Body of pancreas (tissue), 4 donors: ENCODE measurements at regions not wholly inside any gene's neighbourhood (a gene's known extent, or its start where the extent isn't known, plus 50 kb on each side); places are given as distances from the start of the nearest gene placed in this dataset.

Experiments used
- ATAC-seq: fragments of 150-250 bp; one replicate; pipeline ENCODE4 v1.9.1; 2016
- DNase-seq, 4 donors: peaks; one replicate each; pipeline ENCODE4 v3.0.0-alpha.2; 2019
- H3K27ac ChIP-seq, 4 donors: fragments of 200-600 bp; sonication (generic); 1 replicate in 3 of 4; 2 replicates in 1 of 4; pipeline versions ENCODE4 v1.5.1 to v1.6.1; 2016 to 2019; ENCODE audit warnings: mild to moderate bottlenecking in 1 of 4, mixed read lengths in 1 of 4, moderate library complexity in 1 of 4
- H3K27me3 ChIP-seq, 2 donors: fragments of 200-600 bp; sonication (generic); one replicate each; pipeline ENCODE4 v1.6.0; 2016; ENCODE audit warnings: mild to moderate bottlenecking in 1 of 2
- H3K36me3 ChIP-seq, 2 donors: fragments of 200-600 bp; sonication (generic); replicated peaks in 1 of 2; 2 replicates each; pipeline ENCODE4 v1.5.1; 2016; ENCODE audit warnings: low read depth in 2 of 2; ENCODE audit not compliant: insufficient read depth in 1 of 2
- H3K4me1 ChIP-seq: fragments of 200-600 bp; sonication (generic); one replicate; pipeline ENCODE4 v1.6.0; 2016
- H3K4me3 ChIP-seq, 2 donors: fragments of 200-600 bp; sonication (generic); 1 replicate in 1 of 2; 2 replicates in 1 of 2; pipeline ENCODE4 v1.5.1; 2016 to 2019
- H3K9me3 ChIP-seq, 3 donors: fragments of 200-600 bp; sonication (generic); 1 replicate in 2 of 3; 2 replicates in 1 of 3; pipeline ENCODE4 v1.5.1; 2016
- POLR2A ChIP-seq, 3 donors: fragments of 450-650 bp; IDR thresholded peaks; one replicate each; pipeline ENCODE4 v1.6.1; 2016; ENCODE audit warnings: antibody characterized with exemption in 3 of 3, mild to moderate bottlenecking in 2 of 3
- WGBS, 2 donors: methylation state at CpG; one replicate each; pipeline ENCODE4 v1.1.5; 2017; 5-methylcytosine and 5-hydroxymethylcytosine counted together
- intact Hi-C: fragments of 100-400 bp; cut with DNase I; formaldehyde crosslinking; loops from one replicate; pipeline ENCODE4 v1.15.1; 2023
- TF ChIP-seq, protein P1 (sequence below), 7 experiments: fragments of 450-650 bp in 4 of 7; fragments of 200-600 bp in 3 of 7; sonication (generic) in 3 of 7; IDR thresholded peaks; one replicate each; pipeline ENCODE4 v1.5.1; 2016 to 2019; ENCODE audit warnings: antibody characterized with exemption in 7 of 7

DNA sequence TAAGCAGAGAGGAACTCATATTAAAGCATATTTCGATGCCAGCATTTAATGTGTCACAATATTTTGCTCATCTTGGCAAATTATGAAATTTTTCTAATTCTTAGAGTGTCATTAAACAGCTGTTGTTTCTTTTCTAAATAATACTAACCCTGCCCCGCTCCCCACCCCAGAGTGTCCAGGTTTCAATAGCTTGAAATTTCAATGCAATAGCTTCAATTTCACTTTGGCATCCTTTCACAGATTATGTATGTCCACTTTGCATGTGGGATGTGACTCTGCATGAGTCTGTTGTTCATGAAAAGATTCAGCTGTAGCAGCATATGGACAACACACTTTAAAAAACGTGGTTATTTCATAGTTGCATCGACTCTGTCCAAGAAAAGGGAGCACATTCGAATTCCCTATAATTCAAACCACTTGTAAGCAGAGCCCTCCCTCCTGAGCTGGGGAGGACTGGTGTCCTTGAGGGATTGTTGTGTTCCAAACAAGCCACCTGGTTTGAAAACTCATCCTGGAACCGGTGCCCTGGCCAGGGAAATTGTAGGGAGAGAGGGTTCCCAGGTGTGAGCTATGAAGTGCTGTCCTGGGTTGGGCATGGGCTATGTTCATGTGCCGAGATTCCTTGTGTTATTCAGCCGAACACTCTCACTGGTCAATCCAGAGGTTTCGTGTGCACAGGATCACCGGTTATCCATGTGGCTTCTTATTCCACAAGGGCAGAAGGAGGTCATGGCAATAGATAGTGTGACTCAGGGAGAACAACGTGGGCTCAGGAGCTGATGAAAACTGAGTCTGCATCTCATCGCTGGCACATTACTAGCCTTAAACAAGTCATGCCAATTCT, 64.6 kb upstream of the CREB5 start:
- DNase-seq (peak in 1 of 4 donors; percentile 9), ATAC-seq (no peak)
- Histone ChIP-seq H3K4me3 (no peak overlapping the region), H3K27me3 (no peaks in the 10 kb centered on the region), H3K36me3 (no peaks in the 10 kb centered on the region), H3K4me1 (no peaks in the 10 kb centered on the region), H3K27ac (no peak overlapping the region), H3K9me3 (no peaks in the 10 kb centered on the region)
- 67 to 69% methylated on average over 8 to 12 of the region's 12 CpGs for WGBS, 2 donors
- TF ChIP-seq POLR2A (IDR thresholded peaks at IDR 0.05): no peak
- TF ChIP-seq, protein P1, sequence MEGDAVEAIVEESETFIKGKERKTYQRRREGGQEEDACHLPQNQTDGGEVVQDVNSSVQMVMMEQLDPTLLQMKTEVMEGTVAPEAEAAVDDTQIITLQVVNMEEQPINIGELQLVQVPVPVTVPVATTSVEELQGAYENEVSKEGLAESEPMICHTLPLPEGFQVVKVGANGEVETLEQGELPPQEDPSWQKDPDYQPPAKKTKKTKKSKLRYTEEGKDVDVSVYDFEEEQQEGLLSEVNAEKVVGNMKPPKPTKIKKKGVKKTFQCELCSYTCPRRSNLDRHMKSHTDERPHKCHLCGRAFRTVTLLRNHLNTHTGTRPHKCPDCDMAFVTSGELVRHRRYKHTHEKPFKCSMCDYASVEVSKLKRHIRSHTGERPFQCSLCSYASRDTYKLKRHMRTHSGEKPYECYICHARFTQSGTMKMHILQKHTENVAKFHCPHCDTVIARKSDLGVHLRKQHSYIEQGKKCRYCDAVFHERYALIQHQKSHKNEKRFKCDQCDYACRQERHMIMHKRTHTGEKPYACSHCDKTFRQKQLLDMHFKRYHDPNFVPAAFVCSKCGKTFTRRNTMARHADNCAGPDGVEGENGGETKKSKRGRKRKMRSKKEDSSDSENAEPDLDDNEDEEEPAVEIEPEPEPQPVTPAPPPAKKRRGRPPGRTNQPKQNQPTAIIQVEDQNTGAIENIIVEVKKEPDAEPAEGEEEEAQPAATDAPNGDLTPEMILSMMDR (IDR thresholded peaks at IDR 0.05): no peak
- intact Hi-C loops: no loop called here

DNA sequence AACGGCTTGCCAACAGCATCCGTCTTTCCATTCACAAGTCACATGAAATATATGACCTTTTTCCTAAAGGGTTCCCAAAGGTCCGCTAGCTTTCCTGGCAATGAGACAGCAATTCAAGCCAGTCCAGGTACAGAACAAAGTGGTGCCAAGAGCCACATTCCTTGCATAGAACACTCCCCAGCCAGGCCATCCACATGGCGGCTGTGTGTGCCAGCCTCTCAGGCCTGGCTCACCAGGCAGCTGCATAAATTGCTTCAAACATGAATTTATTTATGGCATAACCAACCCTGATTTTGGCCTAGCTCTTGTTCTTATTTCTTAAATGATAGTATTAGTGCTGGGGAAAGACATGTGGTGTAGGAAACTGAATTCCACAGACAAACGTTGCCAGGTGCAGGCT, 63.7 kb upstream of the CREB5 start:
- DNase-seq: peak; percentile 26 to 64 (median 48)
- Histone ChIP-seq H3K9me3 (no peaks in the 10 kb centered on the region), H3K36me3 (no peaks in the 10 kb centered on the region), H3K4me3 (no peak overlapping the region), H3K4me1 (no peaks in the 10 kb centered on the region), H3K27me3 (no peaks in the 10 kb centered on the region), H3K27ac (peak overlapping the region in 2 of 4 donors; percentile 37 to 57)
- ATAC-seq: peak; percentile 81
- intact Hi-C loops: no loop called here
- 49 to 56% methylated on average over 5 of the region's 5 CpGs for WGBS, 2 donors
- TF ChIP-seq, protein P1 (IDR thresholded peaks at IDR 0.05): no peak
- TF ChIP-seq POLR2A (IDR thresholded peaks at IDR 0.05): no peak

- no peak overlapping the region for H3K27ac ChIP-seq
- TF ChIP-seq, protein P1 (IDR thresholded peaks at IDR 0.05): no peak
- no peak for TF ChIP-seq POLR2A (IDR thresholded peaks at IDR 0.05)
- WGBS, 2 donors: 89 to 93% methylated on average over 1 of the region's 1 CpG
- DNase-seq (no peak), ATAC-seq (no peak)
- H3K36me3 ChIP-seq: no peaks in the 10 kb centered on the region
- no peak overlapping the region for H3K4me3 ChIP-seq
- intact Hi-C loops: no loop called here
- no peaks in the 10 kb centered on the region for H3K9me3 ChIP-seq
- no peaks in the 10 kb centered on the region for H3K27me3 ChIP-seq
- peaks cover 3% of the 10 kb centered on the region for H3K4me1 ChIP-seq
These were observed 62.7 kb upstream of the CREB5 start for GRCh38 chr7:28349637-28350036.

DNA sequence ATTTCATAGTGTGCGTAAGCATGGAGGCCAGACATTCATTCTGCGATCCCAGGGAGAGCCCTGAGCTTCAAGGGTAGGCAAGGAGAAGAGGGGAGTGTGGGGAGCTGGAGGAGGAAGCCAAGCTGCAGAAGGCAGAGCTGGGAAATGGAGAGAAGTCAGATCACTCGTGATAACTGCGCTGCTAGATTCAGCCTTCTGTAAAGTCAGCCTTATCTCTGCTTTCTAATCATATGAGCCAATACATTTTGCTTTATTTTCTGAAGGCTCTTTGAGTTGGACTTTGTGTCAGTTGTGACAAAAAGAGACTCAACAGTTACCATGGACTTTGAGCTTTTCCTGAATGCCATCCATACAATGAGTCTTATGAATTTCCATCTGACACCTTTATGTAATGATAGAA, 61.7 kb upstream of the CREB5 start:
- Histone ChIP-seq H3K27ac (no peak overlapping the region), H3K36me3 (no peaks in the 10 kb centered on the region), H3K9me3 (no peaks in the 10 kb centered on the region), H3K4me3 (no peak overlapping the region), H3K4me1 (peaks cover 9% of the 10 kb centered on the region), H3K27me3 (no peaks in the 10 kb centered on the region)
- no peak for TF ChIP-seq POLR2A (IDR thresholded peaks at IDR 0.05)
- TF ChIP-seq, protein P1 (IDR thresholded peaks at IDR 0.05): no peak
- WGBS, 2 donors: 68 to 81% methylated on average over 4 of the region's 4 CpGs
- intact Hi-C loops: no loop called here
- ATAC-seq (no peak), DNase-seq (no peak)

DNA sequence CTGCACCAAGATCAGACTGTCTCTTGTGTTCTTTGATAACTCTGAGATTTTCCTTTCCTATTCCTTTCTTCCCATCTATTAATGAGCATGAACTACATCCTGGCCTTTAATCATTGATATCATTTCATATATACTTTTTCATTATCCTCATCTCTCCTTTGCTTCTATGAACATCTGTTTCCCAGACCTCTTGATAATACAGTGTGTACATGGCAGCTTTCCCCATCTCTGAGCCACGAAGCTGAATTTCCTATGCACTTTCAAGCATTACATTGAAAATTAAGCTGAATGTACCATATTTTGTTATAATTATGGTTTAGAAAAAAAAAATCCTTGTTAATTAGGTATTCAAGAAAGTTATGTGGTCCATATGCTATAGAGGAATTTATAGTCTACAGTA, 60.9 kb upstream of the CREB5 start:
- Histone ChIP-seq H3K27me3 (no peaks in the 10 kb centered on the region), H3K4me3 (no peak overlapping the region), H3K36me3 (no peaks in the 10 kb centered on the region), H3K27ac (no peak overlapping the region), H3K9me3 (no peaks in the 10 kb centered on the region), H3K4me1 (peaks cover 9% of the 10 kb centered on the region)
- intact Hi-C loops: no loop called here
- ATAC-seq: no peak
- TF ChIP-seq POLR2A (IDR thresholded peaks at IDR 0.05): no peak
- TF ChIP-seq, protein P1 (IDR thresholded peaks at IDR 0.05): no peak
- 57 to 75% methylated on average over 1 of the region's 1 CpG for WGBS, 2 donors
- DNase-seq: no peak
